Liver (tissue), 8 donors: ENCODE measurements at regions not wholly inside any gene's neighbourhood (a gene's known extent, or its start where the extent isn't known, plus 50 kb on each side); places are given as distances from the start of the nearest gene placed in this dataset.

Source experiments
- DNase-seq: peaks from one replicate; pipeline ENCODE4 v3.0.0-alpha.2; 2017; ENCODE audit warnings: low spot score
- H3K27ac ChIP-seq, 2 donors: one replicate each; pipeline ENCODE4 v1.7.0; 2013; ENCODE audit warnings: inconsistent platforms in 2 of 2, low read length in 2 of 2, control low read depth in 1 of 2, low read depth in 1 of 2, mild to moderate bottlenecking in 1 of 2
- H3K27me3 ChIP-seq, 4 donors: one replicate each; pipeline versions ENCODE4 v1.6.1 to v1.7.0; 2013; ENCODE audit warnings: low read length in 3 of 4, inconsistent platforms in 1 of 4, mild to moderate bottlenecking in 1 of 4, moderate library complexity in 1 of 4; ENCODE audit not compliant: control insufficient read depth in 4 of 4, insufficient read depth in 4 of 4
- H3K36me3 ChIP-seq, 4 donors: one replicate each; pipeline versions ENCODE4 v1.6.1 to v1.7.0; 2013; ENCODE audit warnings: low read length in 3 of 4, mild to moderate bottlenecking in 3 of 4, low read depth in 1 of 4, moderate library complexity in 1 of 4; ENCODE audit not compliant: control insufficient read depth in 4 of 4, insufficient read depth in 3 of 4
- H3K4me1 ChIP-seq, 4 donors: one replicate each; pipeline versions ENCODE4 v1.6.1 to v1.7.0; 2013; ENCODE audit warnings: low read length in 3 of 4, mild to moderate bottlenecking in 3 of 4, moderate library complexity in 1 of 4; ENCODE audit not compliant: control insufficient read depth in 4 of 4, insufficient read depth in 4 of 4
- H3K4me3 ChIP-seq, 3 donors: one replicate each; pipeline versions ENCODE4 v1.6.1 to v1.7.0; 2013; ENCODE audit warnings: low read length in 3 of 3, control low read depth in 1 of 3, low read depth in 1 of 3, mild to moderate bottlenecking in 1 of 3
- H3K9ac ChIP-seq, 2 donors: one replicate each; pipeline ENCODE4 v1.7.0; 2013; ENCODE audit warnings: low read length in 2 of 2, mild to moderate bottlenecking in 2 of 2, moderate library complexity in 2 of 2, control low read depth in 1 of 2, low read depth in 1 of 2
- H3K9me3 ChIP-seq, 4 donors: one replicate each; pipeline versions ENCODE4 v1.6.1 to v1.7.0; 2013; ENCODE audit warnings: low read length in 3 of 4; ENCODE audit not compliant: control insufficient read depth in 4 of 4
- CTCF ChIP-seq: fragments of 150-350 bp; IDR thresholded peaks from 2 replicates; pipeline ENCODE4 v1.5.1; 2017; ENCODE audit warnings: improper control_type of control experiment, low read depth, low read length; ENCODE audit not compliant: missing input control
- EGR1 ChIP-seq, 2 donors: IDR thresholded peaks; 2 replicates each; pipeline ENCODE4 v1.6.1; 2016 to 2018; ENCODE audit warnings: antibody characterized with exemption in 2 of 2, low read depth in 2 of 2
- FOXA1 ChIP-seq: IDR thresholded peaks from 2 replicates; pipeline ENCODE4 v1.6.1; 2016; ENCODE audit warnings: antibody characterized with exemption
- FOXA2 ChIP-seq: IDR thresholded peaks from 2 replicates; pipeline ENCODE4 v1.6.1; 2016; ENCODE audit warnings: antibody characterized with exemption
- GABPA ChIP-seq, 2 donors: IDR thresholded peaks in 1 of 2; conservative IDR thresholded peaks in 1 of 2; 2 replicates each; pipeline ENCODE4 v1.6.1; 2016; ENCODE audit warnings: antibody characterized with exemption in 2 of 2, mild to moderate bottlenecking in 1 of 2, moderate library complexity in 1 of 2
- HNF4A ChIP-seq, 2 donors: conservative IDR thresholded peaks; 2 replicates each; pipeline ENCODE4 v1.6.1; 2016; ENCODE audit warnings: antibody characterized with exemption in 2 of 2, mild to moderate bottlenecking in 2 of 2
- HNF4G ChIP-seq: IDR thresholded peaks from 2 replicates; pipeline ENCODE4 v1.6.1; 2016; ENCODE audit warnings: antibody characterized with exemption
- MAX ChIP-seq: IDR thresholded peaks from 2 replicates; pipeline ENCODE4 v1.6.1; 2016; ENCODE audit warnings: antibody characterized with exemption
- NR2F2 ChIP-seq: IDR thresholded peaks from 2 replicates; pipeline ENCODE4 v1.6.1; 2016; ENCODE audit warnings: antibody characterized with exemption
- RXRA ChIP-seq, 2 donors: IDR thresholded peaks; 2 replicates each; pipeline ENCODE4 v1.6.1; 2017 to 2018; ENCODE audit warnings: antibody characterized with exemption in 2 of 2, mild to moderate bottlenecking in 1 of 2
- SP1 ChIP-seq: IDR thresholded peaks from 2 replicates; pipeline ENCODE4 v1.6.1; 2018; ENCODE audit warnings: antibody characterized with exemption, mild to moderate bottlenecking
- TAF1 ChIP-seq: conservative IDR thresholded peaks from 2 replicates; pipeline ENCODE4 v1.6.1; 2016; ENCODE audit warnings: antibody characterized with exemption, mild to moderate bottlenecking
- YY1 ChIP-seq: IDR thresholded peaks from 2 replicates; pipeline ENCODE4 v1.6.1; 2016; ENCODE audit warnings: antibody characterized with exemption, mild to moderate bottlenecking
- WGBS: extraction: QIAGEN DNeasy Blood & Tissue Kit; methylation state at CpG from one replicate; pipeline ENCODE4 v1.1.7; 2013; 5-methylcytosine and 5-hydroxymethylcytosine counted together
- TF ChIP-seq, protein P1 (sequence below): IDR thresholded peaks from 2 replicates; pipeline ENCODE4 v1.6.1; 2016; ENCODE audit warnings: antibody characterized with exemption
- donor health status: healthy.
- donor health status: healthy.
- donor health status: healthy.
- donor health status: healthy.
- donor health status: healthy.

- TF ChIP-seq, protein P1, sequence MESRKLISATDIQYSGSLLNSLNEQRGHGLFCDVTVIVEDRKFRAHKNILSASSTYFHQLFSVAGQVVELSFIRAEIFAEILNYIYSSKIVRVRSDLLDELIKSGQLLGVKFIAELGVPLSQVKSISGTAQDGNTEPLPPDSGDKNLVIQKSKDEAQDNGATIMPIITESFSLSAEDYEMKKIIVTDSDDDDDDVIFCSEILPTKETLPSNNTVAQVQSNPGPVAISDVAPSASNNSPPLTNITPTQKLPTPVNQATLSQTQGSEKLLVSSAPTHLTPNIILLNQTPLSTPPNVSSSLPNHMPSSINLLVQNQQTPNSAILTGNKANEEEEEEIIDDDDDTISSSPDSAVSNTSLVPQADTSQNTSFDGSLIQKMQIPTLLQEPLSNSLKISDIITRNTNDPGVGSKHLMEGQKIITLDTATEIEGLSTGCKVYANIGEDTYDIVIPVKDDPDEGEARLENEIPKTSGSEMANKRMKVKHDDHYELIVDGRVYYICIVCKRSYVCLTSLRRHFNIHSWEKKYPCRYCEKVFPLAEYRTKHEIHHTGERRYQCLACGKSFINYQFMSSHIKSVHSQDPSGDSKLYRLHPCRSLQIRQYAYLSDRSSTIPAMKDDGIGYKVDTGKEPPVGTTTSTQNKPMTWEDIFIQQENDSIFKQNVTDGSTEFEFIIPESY, result no peak
- TF ChIP-seq EGR1 (IDR thresholded peaks at IDR 0.05; ENCODE audit: low read depth in 2 of 2), result no peak
Measured at GRCh38 chr16:64585367-64585766, 536.5 kb downstream of the CDH11 start (continued).

GRCh38 chr16:64580558-64580957 lies 541.3 kb downstream of the CDH11 start:
- no peaks in the 10 kb centered on the region for H3K27me3 ChIP-seq
- 73% methylated on average over 7 of the region's 7 CpGs for WGBS
- H3K27ac ChIP-seq, result no peak overlapping the region
- TF ChIP-seq HNF4G (no peak), SP1 (no peak)
- no peak for DNase-seq
- no peaks in the 10 kb centered on the region for H3K36me3 ChIP-seq
- H3K9me3 ChIP-seq, result peaks cover 0 to 1% (median 0%) of the 10 kb centered on the region in 4 donors
- no peak overlapping the region for H3K9ac ChIP-seq
- H3K4me3 ChIP-seq, result no peak overlapping the region
- H3K4me1 ChIP-seq, result no peaks in the 10 kb centered on the region

- H3K27ac ChIP-seq, result no peak overlapping the region
- no peaks in the 10 kb centered on the region for H3K27me3 ChIP-seq
- no peak for DNase-seq
- H3K9ac ChIP-seq, result no peak overlapping the region
- H3K36me3 ChIP-seq, result no peaks in the 10 kb centered on the region
- TF ChIP-seq FOXA1, result no peak
- no peak for TF ChIP-seq TAF1
- no peak for TF ChIP-seq GABPA (IDR thresholded peaks at IDR 0.05 in 1 of 2, conservative IDR thresholded peaks at IDR 0.05 in 1 of 2)
- TF ChIP-seq CTCF, result no peak
- no peak for TF ChIP-seq NR2F2
- no peak for TF ChIP-seq SP1
- TF ChIP-seq HNF4G, result no peak
- TF ChIP-seq YY1, result no peak
- TF ChIP-seq EGR1 (IDR thresholded peaks at IDR 0.05; ENCODE audit: low read depth in 2 of 2), result no peak
- TF ChIP-seq HNF4A (conservative IDR thresholded peaks at IDR 0.05), result no peak
- TF ChIP-seq FOXA2, result no peak
- TF ChIP-seq, protein P1, result no peak
- TF ChIP-seq MAX, result no peak
- no peak for TF ChIP-seq RXRA (IDR thresholded peaks at IDR 0.05)
- H3K4me1 ChIP-seq, result no peaks in the 10 kb centered on the region
- H3K4me3 ChIP-seq, result no peak overlapping the region
- peaks cover 0 to 1% (median 0%) of the 10 kb centered on the region in 4 donors for H3K9me3 ChIP-seq
- WGBS, result 69% methylated on average over 2 of the region's 2 CpGs
Measured at GRCh38 chr16:64579712-64580111, 542.2 kb downstream of the CDH11 start.
